HepG2 (cell line): ENCODE measurements at regions not wholly inside any gene's neighbourhood (a gene's known extent, or its start where the extent isn't known, plus 50 kb on each side); places are given as distances from the start of the nearest gene placed in this dataset.

Experiments used
- KLF11 ChIP-seq: IDR thresholded peaks from 2 replicates; pipeline ENCODE4 v1.6.1; 2016; ENCODE audit warnings: missing compliant biosample characterization
- MTA1 ChIP-seq: sonication (generic); formaldehyde crosslinking; IDR thresholded peaks from 2 replicates; pipeline ENCODE4 v1.4.0; 2020; ENCODE audit warnings: missing genetic modification reagents, mild to moderate bottlenecking, borderline replicate concordance
- ZBTB21 ChIP-seq: sonication (generic); formaldehyde crosslinking; IDR thresholded peaks from 2 replicates; pipeline ENCODE4 v1.4.0; 2020; ENCODE audit warnings: missing genetic modification reagents
- ZBTB26 ChIP-seq: IDR thresholded peaks from 2 replicates; pipeline ENCODE4 v1.6.1; 2016; ENCODE audit warnings: missing compliant biosample characterization, missing genetic modification reagents, borderline replicate concordance
- ZFP82 ChIP-seq: sonication (generic); formaldehyde crosslinking; IDR thresholded peaks from 2 replicates; pipeline ENCODE4 v1.5.1; 2020; ENCODE audit warnings: mild to moderate bottlenecking, missing genetic modification reagents, borderline replicate concordance
- ZNF274 ChIP-seq: sonication (generic); formaldehyde crosslinking; IDR thresholded peaks from 2 replicates; pipeline ENCODE4 v1.5.1; 2020; ENCODE audit warnings: mild to moderate bottlenecking, missing genetic modification reagents

- TF ChIP-seq ZBTB26 (CRISPR knock-in tag) = no peak
- no peak for TF ChIP-seq ZBTB21 (CRISPR knock-in tag)
- no peak for TF ChIP-seq ZFP82 (CRISPR knock-in tag)
- no peak for TF ChIP-seq ZNF274 (CRISPR knock-in tag)
- TF ChIP-seq MTA1 (CRISPR knock-in tag) = no peak
- no peak for TF ChIP-seq KLF11 (CRISPR knock-in tag)
Measured at GRCh38 chr3:163707659-163708058, 1370.6 kb downstream of the SI start.
